OCI-LY7 (cell line): ENCODE measurements at regions not wholly inside any gene's neighbourhood (a gene's known extent, or its start where the extent isn't known, plus 50 kb on each side); places are given as distances from the start of the nearest gene placed in this dataset.

ENCODE experiments used
- BruUV-seq: library from RNA; stranded (reverse); fragments of 400-500 nt; replicated peaks from 2 replicates; lab custom pipeline; 2021; lab: Mats Ljungman, UMichigan
- CTCF ChIA-PET: fragments of 300-600 bp; sonication (Branson Sonifier 250); formaldehyde crosslinking; loops from one replicate; lab custom pipeline; 2022; ENCODE audit warnings: antibody characterized with exemption; ENCODE audit not compliant: unreplicated experiment; lab: Charles Lee
- POLR2A ChIA-PET: fragments of 300-600 bp; sonication (Branson Sonifier 250); formaldehyde crosslinking; loops from one replicate; lab custom pipeline; 2022; ENCODE audit warnings: antibody characterized with exemption; lab: Charles Lee
- DNase-seq: peaks from one replicate; pipeline ENCODE4 v3.0.0-alpha.2; 2015; ENCODE audit warnings: low spot score
- H2AFZ ChIP-seq: fragments of 200-600 bp; sonication (generic), shearing (Covaris generic); 2 replicates; pipeline ENCODE4 v1.6.1; 2014; ENCODE audit warnings: mild to moderate bottlenecking, antibody characterized with exemption, low read length, moderate library complexity
- H3K27ac ChIP-seq: fragments of 200-600 bp; sonication (generic); 2 replicates; pipeline ENCODE4 v1.5.1; 2014; ENCODE audit warnings: mixed run types, low read depth, mild to moderate bottlenecking, moderate library complexity, low read length, inconsistent platforms; ENCODE audit not compliant: poor library complexity, severe bottlenecking
- H3K36me3 ChIP-seq: fragments of 200-600 bp; sonication (generic); 2 replicates; pipeline ENCODE4 v1.6.1; 2014; ENCODE audit warnings: mild to moderate bottlenecking, antibody characterized with exemption, low read length, moderate library complexity, mixed read lengths; ENCODE audit not compliant: insufficient read depth
- H3K4me1 ChIP-seq: fragments of 200-600 bp; sonication (generic); 2 replicates; pipeline ENCODE4 v1.5.1; 2014; ENCODE audit warnings: mild to moderate bottlenecking, low read length; ENCODE audit not compliant: insufficient read depth, poor library complexity, severe bottlenecking
- H3K4me2 ChIP-seq: fragments of 200-600 bp; sonication (generic); 2 replicates; pipeline ENCODE4 v1.6.1; 2014; ENCODE audit warnings: mild to moderate bottlenecking, low read length
- H3K4me3 ChIP-seq: fragments of 200-600 bp; sonication (generic); 2 replicates; pipeline ENCODE4 v1.5.1; 2014; ENCODE audit warnings: mild to moderate bottlenecking, low read depth, low read length; ENCODE audit not compliant: poor library complexity, severe bottlenecking
- H3K79me2 ChIP-seq: fragments of 200-600 bp; sonication (generic); 2 replicates; pipeline ENCODE4 v1.6.1; 2016; ENCODE audit warnings: low read depth, mild to moderate bottlenecking, low read length, moderate library complexity, mixed read lengths; ENCODE audit not compliant: insufficient read depth
- H3K9me2 ChIP-seq: fragments of 200-600 bp; sonication (generic); 2 replicates; pipeline ENCODE4 v1.6.1; 2016; ENCODE audit warnings: mild to moderate bottlenecking, low read length, mixed read lengths; ENCODE audit not compliant: insufficient read depth
- H3K9me3 ChIP-seq: fragments of 200-600 bp; sonication (generic); 2 replicates; pipeline ENCODE4 v1.6.1; 2014; ENCODE audit warnings: mild to moderate bottlenecking, mixed run types, low read length, mixed read lengths
- H4K20me1 ChIP-seq: fragments of 200-600 bp; sonication (generic); 2 replicates; pipeline ENCODE4 v1.6.1; 2014; ENCODE audit warnings: mild to moderate bottlenecking, antibody characterized with exemption, low read length, moderate library complexity, mixed read lengths; ENCODE audit not compliant: insufficient read depth
- EZH2phosphoT487 ChIP-seq: fragments of 200-600 bp; sonication (generic); IDR thresholded peaks from 2 replicates; pipeline ENCODE4 v1.6.1; 2018; ENCODE audit warnings: low read depth, borderline replicate concordance, mild to moderate bottlenecking, mixed run types, antibody characterized with exemption, low read length, moderate library complexity, mixed read lengths
- intact Hi-C: fragments of 100-400 bp; cut with micrococcal nuclease; formaldehyde crosslinking; loops from one replicate; pipeline ENCODE4 v1.10.0; 2022; ENCODE audit not compliant: unreplicated experiment
- TF ChIP-seq, protein P1 (sequence below): fragments of 200-600 bp; sonication (generic); conservative IDR thresholded peaks from 2 replicates; pipeline ENCODE4 v1.5.1; 2014; ENCODE audit warnings: mild to moderate bottlenecking, antibody characterized with exemption, low read length, moderate library complexity, mixed read lengths

DNA sequence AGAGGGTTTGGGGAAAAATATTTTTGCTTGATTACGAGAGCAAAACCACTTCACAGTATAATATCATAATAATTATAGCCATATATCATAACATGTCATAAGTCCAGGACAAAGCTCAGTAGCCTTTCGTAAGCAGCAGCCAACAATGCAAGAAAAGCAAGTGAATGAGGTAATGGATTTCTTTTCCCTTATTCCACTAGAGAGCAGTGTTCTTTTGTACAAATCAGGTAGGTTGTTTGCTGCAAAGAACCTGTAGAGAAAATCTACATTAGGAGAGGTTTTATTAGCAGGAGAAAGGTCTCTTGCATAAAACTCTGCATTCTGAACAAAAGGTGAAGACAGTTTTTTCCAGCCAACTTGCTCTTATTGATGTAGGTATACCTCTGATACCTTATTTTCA, 1033.4 kb downstream of the TLE4 start:
- H3K27ac ChIP-seq = no peak overlapping the region
- H3K9me3 ChIP-seq = no peaks in the 10 kb centered on the region
- intact Hi-C loops = no loop called here
- H3K4me2 ChIP-seq = no peak overlapping the region
- H3K4me3 ChIP-seq = no peak overlapping the region
- DNase-seq = no peak
- H3K4me1 ChIP-seq = no peaks in the 10 kb centered on the region
- no peaks in the 10 kb centered on the region for H3K36me3 ChIP-seq
- no peak for TF ChIP-seq EZH2phosphoT487
- TF ChIP-seq, protein P1, sequence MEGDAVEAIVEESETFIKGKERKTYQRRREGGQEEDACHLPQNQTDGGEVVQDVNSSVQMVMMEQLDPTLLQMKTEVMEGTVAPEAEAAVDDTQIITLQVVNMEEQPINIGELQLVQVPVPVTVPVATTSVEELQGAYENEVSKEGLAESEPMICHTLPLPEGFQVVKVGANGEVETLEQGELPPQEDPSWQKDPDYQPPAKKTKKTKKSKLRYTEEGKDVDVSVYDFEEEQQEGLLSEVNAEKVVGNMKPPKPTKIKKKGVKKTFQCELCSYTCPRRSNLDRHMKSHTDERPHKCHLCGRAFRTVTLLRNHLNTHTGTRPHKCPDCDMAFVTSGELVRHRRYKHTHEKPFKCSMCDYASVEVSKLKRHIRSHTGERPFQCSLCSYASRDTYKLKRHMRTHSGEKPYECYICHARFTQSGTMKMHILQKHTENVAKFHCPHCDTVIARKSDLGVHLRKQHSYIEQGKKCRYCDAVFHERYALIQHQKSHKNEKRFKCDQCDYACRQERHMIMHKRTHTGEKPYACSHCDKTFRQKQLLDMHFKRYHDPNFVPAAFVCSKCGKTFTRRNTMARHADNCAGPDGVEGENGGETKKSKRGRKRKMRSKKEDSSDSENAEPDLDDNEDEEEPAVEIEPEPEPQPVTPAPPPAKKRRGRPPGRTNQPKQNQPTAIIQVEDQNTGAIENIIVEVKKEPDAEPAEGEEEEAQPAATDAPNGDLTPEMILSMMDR = no peak; the same call in 1 of the 2 replicates
- H3K79me2 ChIP-seq = no peaks in the 10 kb centered on the region
- CTCF ChIA-PET = no interaction called here
- H3K9me2 ChIP-seq = no peaks in the 10 kb centered on the region
- H2AFZ ChIP-seq = no peak overlapping the region
- no peaks in the 10 kb centered on the region for H4K20me1 ChIP-seq
- POLR2A ChIA-PET = no interaction called here
- BruUV-seq = no TSS peak

DNA sequence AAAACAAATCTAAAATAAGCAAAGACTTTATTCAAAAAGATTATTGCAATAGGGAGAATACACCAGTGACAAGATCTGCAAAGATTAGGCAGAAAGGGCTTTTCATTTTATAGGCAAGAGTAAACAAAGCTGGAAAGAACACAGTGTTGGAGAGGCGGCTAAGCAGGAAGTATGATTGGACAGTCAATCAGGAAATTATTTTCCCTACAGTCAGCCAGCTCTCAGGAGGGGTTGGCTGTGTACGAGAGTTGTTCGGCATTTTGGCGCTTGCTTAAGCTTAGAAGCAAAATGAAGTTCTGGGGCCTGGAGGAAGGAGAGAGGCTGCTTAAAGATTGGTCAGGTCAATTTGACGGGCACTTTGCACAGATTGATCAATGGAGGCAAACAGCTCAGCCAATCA, 1030.5 kb downstream of the TLE4 start:
- H3K27ac ChIP-seq = no peak overlapping the region
- H3K4me1 ChIP-seq = no peaks in the 10 kb centered on the region
- no TSS peak for BruUV-seq
- CTCF ChIA-PET = no interaction called here
- no peaks in the 10 kb centered on the region for H3K9me2 ChIP-seq
- H3K4me3 ChIP-seq = no peak overlapping the region
- H3K9me3 ChIP-seq = no peaks in the 10 kb centered on the region
- H3K79me2 ChIP-seq = no peaks in the 10 kb centered on the region
- H3K4me2 ChIP-seq = no peak overlapping the region
- TF ChIP-seq, protein P1 = no peak
- TF ChIP-seq EZH2phosphoT487 = no peak
- intact Hi-C loops = no loop called here
- POLR2A ChIA-PET = interaction anchor here (1.8 kb wide), 1 partner anchor 49 kb away, joined by 3 read pairs; no protein-coding TSS in a partner anchor
- no peak for DNase-seq
- no peaks in the 10 kb centered on the region for H4K20me1 ChIP-seq
- no peaks in the 10 kb centered on the region for H3K36me3 ChIP-seq
- H2AFZ ChIP-seq = no peak overlapping the region

DNA sequence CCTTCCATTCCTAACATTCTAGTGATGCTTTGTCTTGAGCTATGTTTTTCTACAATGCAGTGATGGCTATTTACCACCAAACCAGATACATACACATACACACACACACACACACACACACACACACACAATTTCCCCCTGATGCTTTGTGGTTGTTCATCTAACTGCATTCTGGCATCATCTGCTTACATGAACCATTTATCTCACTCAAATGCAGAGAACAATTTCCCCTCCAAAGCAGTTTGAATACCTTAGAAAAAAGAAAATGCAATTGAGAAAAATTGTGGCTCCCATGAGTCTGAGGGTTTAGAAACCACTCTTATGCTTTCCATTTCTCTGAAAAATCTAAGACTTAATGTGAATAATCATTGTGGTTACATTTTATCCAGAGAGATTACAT, 1024.8 kb downstream of the TLE4 start:
- no peaks in the 10 kb centered on the region for H3K36me3 ChIP-seq
- H3K4me1 ChIP-seq = no peaks in the 10 kb centered on the region
- no peak overlapping the region for H3K27ac ChIP-seq
- no peak for DNase-seq
- no peaks in the 10 kb centered on the region for H3K79me2 ChIP-seq
- no peaks in the 10 kb centered on the region for H4K20me1 ChIP-seq
- H3K9me2 ChIP-seq = no peaks in the 10 kb centered on the region
- no peak overlapping the region for H3K4me2 ChIP-seq
- TF ChIP-seq, protein P1 = no peak
- TF ChIP-seq EZH2phosphoT487 = no peak
- no peak overlapping the region for H3K4me3 ChIP-seq
- no peak overlapping the region for H2AFZ ChIP-seq
- BruUV-seq = no TSS peak
- intact Hi-C loops = no loop called here
- no peaks in the 10 kb centered on the region for H3K9me3 ChIP-seq
- ChIA-PET CTCF (no interaction called here), POLR2A (interaction anchor here (0.8 kb wide), 1 partner anchor 100 kb away, joined by 5 read pairs; no protein-coding TSS in a partner anchor)
